ENCODE measurements at regions not wholly inside any gene's neighbourhood (a gene's known extent, or its start where the extent isn't known, plus 50 kb on each side); places are given as distances from the start of the nearest gene placed in this dataset.

DNA sequence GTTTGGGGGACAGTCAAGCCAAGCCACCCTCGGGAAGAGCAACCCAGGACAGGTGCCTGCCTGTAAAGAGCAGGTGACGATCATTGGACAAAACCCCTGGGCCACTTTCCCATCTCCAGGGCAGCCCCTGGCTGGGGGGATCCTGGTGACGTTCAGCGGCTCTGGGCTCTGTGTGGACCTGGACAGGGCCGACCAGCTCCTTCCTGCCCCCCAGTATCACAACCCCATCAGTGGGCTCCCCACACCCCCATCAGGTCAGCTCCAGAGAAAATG is 57.3 kb upstream of the ASAP2 start:
- Histone ChIP-seq H3K18ac (ENCODE audit: extremely low read depth, low read length) (no peak overlapping the region), H3K23me2 (ENCODE audit: low read depth, low read length) (no peaks in the 10 kb centered on the region), H2AK5ac (ENCODE audit: low read depth, low read length) (no peak overlapping the region), H3K36me3 (ENCODE audit: control insufficient read depth in 2 of 4, insufficient read depth in 4 of 4, low read length in 3 of 4) (no peaks in the 10 kb centered on the region), H3K4me1 (replicated peaks in 1 of 4; ENCODE audit: control insufficient read depth in 3 of 4, insufficient read depth in 4 of 4, low read length in 3 of 4) (peaks cover 0 to 2% (median under 1%) of the 10 kb centered on the region in 4 experiments; a peak in 4 of 7 replicates), H3K79me1 (ENCODE audit: low read depth, low read length) (no peaks in the 10 kb centered on the region), H4K5ac (ENCODE audit: insufficient read length, low read depth, low read length) (no peak overlapping the region), H3K4ac (replicated peaks; ENCODE audit: insufficient read length, low read depth, low read length) (no peak overlapping the region), H2BK20ac (ENCODE audit: low read length) (no peak overlapping the region), H2BK15ac (ENCODE audit: low read length) (no peak overlapping the region), H3K23ac (ENCODE audit: insufficient read length) (no peak overlapping the region), H4K91ac (replicated peaks; ENCODE audit: insufficient read length, low read length) (no peak overlapping the region), H2AFZ (ENCODE audit: low read length) (no peak overlapping the region), H3K27me3 (replicated peaks in 1 of 4; ENCODE audit: control insufficient read depth in 3 of 4, extremely low read depth in 1 of 4, insufficient read depth in 3 of 4, low read length in 3 of 4) (peaks cover 0 to 3% (median 1%) of the 10 kb centered on the region in 4 experiments; a peak in 1 of 7 replicates), H3K56ac (replicated peaks; ENCODE audit: insufficient read length, low read depth, low read length) (no peak overlapping the region), H2BK5ac (ENCODE audit: low read depth, low read length) (no peak overlapping the region), H4K20me1 (replicated peaks in 1 of 2; ENCODE audit: control insufficient read depth in 1 of 2, insufficient read depth in 2 of 2, low read length in 2 of 2) (no peaks in the 10 kb centered on the region), H3K9ac (replicated peaks in 1 of 4; ENCODE audit: extremely low read depth in 1 of 4, low read depth in 3 of 4, low read length in 3 of 4) (no peak overlapping the region), H3K79me2 (ENCODE audit: control insufficient read depth in 1 of 2, insufficient read depth in 2 of 2, low read length in 2 of 2) (no peaks in the 10 kb centered on the region), H3K4me2 (ENCODE audit: insufficient read depth in 1 of 2, low read depth in 2 of 2, low read length in 2 of 2) (no peak overlapping the region), H2BK12ac (ENCODE audit: low read depth, low read length) (no peak overlapping the region), H3K27ac (ENCODE audit: low read depth, low read length) (no peak overlapping the region), H3K14ac (ENCODE audit: insufficient read length) (no peak overlapping the region), H3K9me3 (ENCODE audit: insufficient read depth in 2 of 2, low read depth in 1 of 2, low read length in 1 of 2) (no peaks in the 10 kb centered on the region), H3K4me3 (ENCODE audit: extremely low read depth in 1 of 4, insufficient read depth in 2 of 4, low read depth in 3 of 4, low read length in 4 of 4) (no peak overlapping the region), H4K8ac (ENCODE audit: extremely low read depth, insufficient read depth, low read length) (no peak overlapping the region), H2BK120ac (replicated peaks; ENCODE audit: low read depth, low read length) (no peak overlapping the region)
- ChIA-PET CTCF (ENCODE audit: partially characterized antibody) (no interaction called here), POLR2A (ENCODE audit: partially characterized antibody) (no interaction called here)
- TF ChIP-seq EZH2 (IDR thresholded peaks at IDR 0.05; ENCODE audit: low read depth, low read length, severe bottlenecking) (no peak), CEBPB (IDR thresholded peaks at IDR 0.05; ENCODE audit: low read depth, low read length) (no peak), RBBP5 (IDR thresholded peaks at IDR 0.05; ENCODE audit: borderline replicate concordance, low read depth, low read length) (no peak), SP2 (IDR thresholded peaks at IDR 0.05; ENCODE audit: low read length) (no peak)
- WGBS, 2 experiments (ENCODE audit: extremely low coverage in 1 of 2, insufficient coverage in 1 of 2, insufficient read length in 1 of 2, insufficient replicate concordance in 2 of 2, low coverage in 1 of 2, low lambda C conversion rate in 2 of 2, missing lambda C conversion rate in 1 of 2) = 70% methylated on average over 5 of the region's 5 CpGs; no CpG with 5 or more reads in 1 of the 2 experiments
- no peak for FAIRE-seq
- DNase-seq (ENCODE audit: low read depth in 1 of 2, low spot score in 2 of 2) = no peak

All from H1 (cell line).